ENCODE measurements at regions not wholly inside any gene's neighbourhood (a gene's known extent, or its start where the extent isn't known, plus 50 kb on each side); places are given as distances from the start of the nearest gene placed in this dataset.
"Not testable (repeated sequence)": the region's sequence is repeated elsewhere in the genome, so short reads cannot be mapped to it uniquely, and the experiment has no call there.

GRCh38 chr12:102344691-102345090, 135.7 kb downstream of the IGF1 start:
- DNase-seq (ENCODE audit: low spot score): no peak

DNA sequence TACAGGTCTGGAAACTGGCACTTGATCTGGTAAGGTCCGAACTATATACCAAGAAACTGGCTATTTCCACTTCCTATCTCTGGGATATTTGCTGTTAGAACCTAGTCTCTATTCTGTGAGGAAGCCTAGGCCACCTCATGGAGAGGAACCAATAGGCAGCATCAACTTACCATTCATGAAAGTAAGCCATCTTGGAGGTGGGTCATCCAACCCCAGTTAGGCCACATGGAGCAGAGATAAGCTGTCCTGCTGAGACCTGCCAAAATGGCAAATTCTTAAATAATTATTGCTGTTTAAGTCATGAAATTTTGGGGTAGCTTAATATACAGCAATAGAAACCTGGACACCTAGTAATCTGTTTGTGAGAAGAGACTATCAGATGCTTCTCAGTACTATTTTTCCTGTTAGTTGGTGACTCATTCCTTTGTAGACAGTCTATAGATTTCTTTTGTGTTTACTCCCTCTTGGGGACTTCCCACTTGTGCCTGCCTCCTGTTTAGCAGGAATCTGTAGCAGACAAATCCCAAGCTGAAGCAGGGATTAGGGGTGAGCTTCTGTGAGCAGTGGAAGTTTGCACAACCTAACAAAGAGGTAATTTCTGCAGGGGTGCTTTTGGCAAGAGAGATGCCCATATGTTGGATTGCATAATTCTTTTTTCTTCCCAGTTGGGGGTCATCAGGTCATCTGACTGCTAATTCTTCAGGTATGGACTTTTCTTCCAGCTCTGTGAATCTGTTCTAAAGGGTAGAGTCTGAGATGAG, 136.8 kb downstream of the IGF1 start:
- no peak for DNase-seq (ENCODE audit: low spot score)

- DNase-seq (ENCODE audit: low spot score): no peak
Observed at GRCh38 chr12:102342281-102343006, 137.9 kb downstream of the IGF1 start.

DNA sequence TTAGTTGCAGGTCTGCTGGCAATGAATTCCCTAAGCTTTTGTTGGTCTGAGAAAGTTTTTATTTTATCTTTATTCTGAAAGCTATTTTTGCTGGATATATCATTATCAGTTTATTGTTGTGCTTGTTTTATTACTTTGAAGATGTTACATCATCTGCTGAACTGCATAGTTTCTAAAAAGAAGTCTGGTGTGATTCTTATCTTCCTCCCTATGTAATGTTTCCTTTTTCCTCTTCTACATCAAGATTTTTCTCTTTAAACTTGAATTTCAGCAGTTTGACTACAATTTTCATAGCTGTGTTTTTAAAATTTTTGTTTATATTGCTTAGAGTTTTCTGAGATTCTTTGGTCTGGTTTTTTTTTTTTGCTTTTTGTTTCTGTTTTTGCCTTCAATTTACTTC, 137.1 kb upstream of the PMCH start:
- DNase-seq (ENCODE audit: low spot score): no peak

GRCh38 chr12:102331419-102331818, 133.8 kb upstream of the PMCH start:
- DNase-seq (ENCODE audit: low spot score): no peak

DNA sequence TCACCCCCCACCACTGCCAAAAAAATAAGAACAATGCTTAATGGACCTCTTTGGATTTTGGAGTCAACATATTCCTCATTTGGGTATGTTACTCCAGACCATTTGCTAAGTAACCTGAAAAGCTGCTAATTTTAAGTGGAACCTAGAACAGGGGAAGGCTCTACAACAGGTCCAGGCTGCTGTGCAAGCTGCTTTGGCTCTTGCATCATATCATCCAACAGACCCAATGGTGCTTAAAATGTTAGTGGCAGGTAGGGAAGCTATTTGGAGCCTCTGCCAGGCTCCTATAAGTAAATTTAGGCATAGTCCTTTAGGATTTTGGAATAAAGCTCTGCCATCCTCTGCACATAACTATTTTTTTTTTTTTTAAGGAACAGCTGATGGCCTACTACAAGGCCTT, 132.2 kb upstream of the PMCH start:
- DNase-seq (ENCODE audit: low spot score): no peak

DNA sequence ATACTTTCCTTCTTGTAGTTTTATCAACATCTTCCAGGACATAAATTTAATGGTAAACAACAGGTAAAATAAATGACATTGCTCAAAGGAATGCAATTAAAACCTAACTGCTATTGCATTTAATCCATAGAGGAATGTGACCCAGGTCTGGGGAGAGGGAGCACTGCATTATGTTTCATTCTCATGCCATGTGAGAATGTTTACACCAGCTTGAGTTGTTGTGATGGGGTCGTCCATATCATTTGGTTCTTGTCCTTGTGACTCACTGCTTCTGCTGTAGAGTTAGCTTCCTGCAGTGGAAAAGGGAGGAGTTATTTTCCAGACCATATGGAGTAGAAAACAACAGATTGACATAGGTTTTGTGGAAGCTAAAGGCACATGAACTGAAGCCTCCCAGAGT, 129.3 kb upstream of the PMCH start:
- no peak for DNase-seq (ENCODE audit: low spot score)

DNA sequence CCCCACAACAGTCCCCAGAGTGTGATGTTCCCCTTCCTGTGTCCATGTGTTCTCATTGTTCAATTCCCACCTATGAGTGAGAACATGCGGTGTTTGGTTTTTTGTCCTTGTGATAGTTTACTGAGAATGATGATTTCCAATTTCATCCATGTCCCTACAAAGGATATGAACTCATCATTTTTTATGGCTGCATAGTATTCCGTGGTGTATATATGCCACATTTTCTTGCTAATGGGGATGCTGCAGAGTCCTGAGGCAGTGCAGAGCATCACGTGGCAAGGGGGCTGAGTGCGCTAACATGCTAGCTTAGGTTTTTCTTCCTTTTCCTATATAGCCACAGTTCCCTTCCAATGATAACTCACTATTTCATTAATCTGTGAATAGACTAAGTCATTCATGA, 127.5 kb upstream of the PMCH start:
- not testable (repeated sequence) for DNase-seq (ENCODE audit: low spot score)

DNA sequence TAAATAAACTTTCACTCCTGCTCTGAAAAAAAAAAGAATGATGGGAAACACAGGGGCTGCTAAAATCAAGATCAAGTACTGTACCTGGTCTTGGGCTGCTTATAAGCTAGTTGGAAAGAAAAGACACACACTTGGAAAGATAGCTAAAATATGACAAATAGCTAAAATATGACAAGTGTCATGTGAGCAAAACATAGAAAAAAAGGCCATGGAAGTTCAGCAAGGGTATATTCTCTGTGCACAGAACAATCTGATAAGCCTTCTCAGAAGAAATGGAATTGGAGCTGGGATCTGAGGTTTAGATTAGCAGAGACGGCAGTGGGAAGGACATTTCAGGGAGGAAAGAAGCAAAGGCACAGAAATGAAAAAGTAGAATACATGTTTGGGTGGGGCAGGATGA, 126.2 kb upstream of the PMCH start:
- no peak for DNase-seq (ENCODE audit: low spot score)

GRCh38 chr12:102322254-102322653, 124.6 kb upstream of the PMCH start:
- DNase-seq (ENCODE audit: low spot score): no peak

DNA sequence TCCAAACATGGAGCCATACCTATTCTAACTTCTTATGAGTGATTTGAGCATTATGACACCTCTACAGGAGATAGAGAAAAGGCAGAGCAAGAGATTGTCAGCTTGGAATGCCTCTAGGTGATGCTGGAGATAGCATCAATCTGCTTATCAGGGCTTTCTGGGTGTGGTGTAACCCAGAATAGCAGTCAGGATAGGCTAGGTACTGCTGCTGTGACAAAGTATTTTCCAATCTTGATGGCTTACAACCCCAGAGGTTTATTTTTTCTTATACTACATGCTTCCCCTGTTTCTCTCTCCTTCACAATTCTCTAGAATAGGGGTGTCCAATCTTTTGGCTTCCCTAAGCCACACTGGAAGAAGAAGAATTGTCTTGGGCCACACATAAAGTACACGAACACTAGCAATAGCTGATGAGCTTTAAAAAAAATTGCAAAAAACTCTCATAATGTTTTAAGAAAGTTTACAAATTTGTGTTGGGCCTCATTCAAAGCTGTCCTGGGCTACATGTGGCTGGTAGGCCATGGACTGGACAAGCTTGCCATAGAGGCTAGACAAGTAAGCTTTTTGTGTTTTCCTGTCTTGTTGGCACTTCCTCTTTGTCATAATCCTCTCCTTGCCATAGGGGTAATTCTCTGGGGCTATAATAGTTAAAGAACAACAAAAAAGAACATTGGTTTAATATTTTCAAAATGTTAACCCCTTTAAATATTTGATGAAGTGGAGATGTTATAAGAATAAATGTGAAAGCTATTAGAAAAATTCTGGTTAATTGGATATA, 123.9 kb upstream of the PMCH start:
- no peak for DNase-seq (ENCODE audit: low spot score)

DNA sequence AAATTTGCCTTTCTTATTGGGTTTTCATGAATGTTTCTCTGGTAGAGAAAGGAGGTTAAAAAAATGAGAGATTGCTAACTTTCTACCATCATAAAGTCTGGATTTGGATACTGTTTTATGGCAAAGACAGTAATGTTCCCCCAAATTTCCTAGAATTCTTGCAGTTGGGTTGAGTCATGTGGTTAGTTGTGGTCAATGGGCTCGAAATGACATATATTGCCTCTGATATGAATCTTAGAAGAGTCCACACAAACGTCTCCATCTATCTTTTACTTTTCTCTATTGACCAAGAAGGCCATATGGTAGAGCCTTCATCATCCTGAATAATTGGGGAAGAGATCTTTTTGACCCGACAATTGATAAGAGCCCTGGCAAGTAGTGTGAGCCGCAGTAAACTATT, 119.5 kb upstream of the PMCH start:
- no peak for DNase-seq (ENCODE audit: low spot score)

DNA sequence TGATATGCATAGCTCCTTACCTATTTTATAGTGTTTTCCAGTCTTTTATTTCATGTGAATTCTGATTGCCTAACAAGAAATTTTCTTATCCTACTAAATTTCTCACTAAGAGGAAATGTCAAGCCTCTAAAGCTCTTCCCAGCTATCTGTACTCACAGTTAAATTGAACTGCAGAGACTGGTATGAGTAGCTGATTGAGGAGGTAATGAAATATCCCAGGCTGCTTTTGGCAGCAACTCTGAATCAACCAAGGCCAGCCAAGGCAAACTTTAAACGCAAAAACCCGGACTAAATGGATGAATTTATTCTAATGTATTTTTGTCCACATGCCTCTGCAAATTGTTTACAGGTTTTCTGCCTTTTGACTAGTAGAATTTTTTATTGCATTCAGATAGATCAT, 119.1 kb upstream of the PMCH start:
- no peak for DNase-seq (ENCODE audit: low spot score)

DNA sequence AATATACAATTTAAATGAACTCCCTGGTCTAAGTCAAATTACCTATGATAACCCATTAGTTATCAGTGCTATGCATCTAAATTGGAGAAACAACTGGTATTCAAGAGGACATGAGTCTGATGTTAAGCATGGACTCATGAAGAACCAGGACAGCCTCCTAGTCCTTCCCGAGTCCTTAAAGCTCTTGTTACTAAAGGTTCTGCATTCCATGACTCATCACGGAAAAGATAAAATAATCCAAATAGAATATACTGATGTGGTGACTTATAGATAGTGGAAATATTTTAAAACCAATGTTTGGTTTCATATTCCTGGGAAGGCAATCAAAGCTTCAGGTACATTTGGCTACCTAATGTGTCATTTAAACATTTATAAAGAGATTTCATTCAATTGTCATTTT, 117.2 kb upstream of the PMCH start:
- no peak for DNase-seq (ENCODE audit: low spot score)

GRCh38 chr12:102313116-102313971, 115.7 kb upstream of the PMCH start:
- not testable (repeated sequence) for DNase-seq (ENCODE audit: low spot score)

- no peak for DNase-seq (ENCODE audit: low spot score)
Observed at GRCh38 chr12:102305486-102305885, 107.9 kb upstream of the PMCH start.

- DNase-seq (ENCODE audit: low spot score): not testable (repeated sequence)
Observed at GRCh38 chr12:102304667-102305066, 107.0 kb upstream of the PMCH start.

- no peak for DNase-seq (ENCODE audit: low spot score)
Observed at GRCh38 chr12:102302553-102302952, 104.9 kb upstream of the PMCH start.

GRCh38 chr12:102301547-102301946, 103.9 kb upstream of the PMCH start:
- DNase-seq (ENCODE audit: low spot score): no peak

DNA sequence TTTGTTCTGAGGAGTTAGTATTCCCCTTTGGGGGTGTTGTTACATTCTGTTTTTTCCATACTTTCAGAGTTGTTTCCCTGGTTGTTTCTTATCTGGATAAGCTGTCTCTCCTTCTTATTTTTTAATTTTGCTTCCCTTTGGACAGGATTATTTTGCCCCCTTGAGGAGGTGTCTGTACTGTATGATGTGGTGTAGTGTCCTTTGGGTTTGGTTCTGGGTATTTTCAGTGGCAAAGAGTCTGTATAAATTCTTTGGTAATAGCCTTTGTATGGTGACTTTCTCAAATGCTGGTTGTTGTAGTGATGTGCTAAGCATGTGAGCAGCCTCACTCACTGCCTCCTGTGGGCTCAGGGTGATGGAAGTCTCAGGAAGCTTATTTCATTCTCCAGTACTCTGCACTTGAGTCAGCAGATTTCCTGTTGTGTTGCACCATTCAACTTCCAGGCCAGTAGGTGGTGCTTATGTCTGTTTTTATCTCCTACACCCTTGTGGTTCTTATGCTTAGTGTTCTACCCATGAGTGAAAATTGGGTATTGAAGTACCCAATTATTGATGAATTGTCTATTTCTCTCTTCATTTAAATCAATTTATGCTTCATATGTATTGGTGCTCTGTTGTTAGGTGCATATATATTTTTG, 103.3 kb upstream of the PMCH start:
- DNase-seq (ENCODE audit: low spot score): peak; percentile 73

- no peak for DNase-seq (ENCODE audit: low spot score)
Observed at GRCh38 chr12:102299731-102300130, 102.1 kb upstream of the PMCH start.
